ENCODE measurements at regions not wholly inside any gene's neighbourhood (a gene's known extent, or its start where the extent isn't known, plus 50 kb on each side); places are given as distances from the start of the nearest gene placed in this dataset.

GRCh38 chr14:58805605-58806409, 168.0 kb downstream of the DACT1 start:
- TF ChIP-seq CTCF (IDR thresholded peaks at IDR 0.05; ENCODE audit: extremely low read depth in 1 of 2, insufficient read depth in 1 of 2, low read depth in 1 of 2, low read length in 2 of 2) (no peak), POLR2AphosphoS5 (IDR thresholded peaks at IDR 0.05; ENCODE audit: insufficient read depth, low read depth, low read length) (no peak), EZH2 (IDR thresholded peaks at IDR 0.05; ENCODE audit: borderline replicate concordance, low read depth, low read length, severe bottlenecking) (no peak), POLR2A (IDR thresholded peaks at IDR 0.05; ENCODE audit: low read depth, low read length) (no peak), MAX (IDR thresholded peaks at IDR 0.05; ENCODE audit: insufficient read depth, insufficient read length) (no peak), GATA2 (IDR thresholded peaks at IDR 0.05; ENCODE audit: insufficient read depth, insufficient read length, low read depth, low read length) (no peak), JUN (IDR thresholded peaks at IDR 0.05; ENCODE audit: borderline replicate concordance, insufficient read depth, insufficient read length, low read depth) (no peak), MYC (IDR thresholded peaks at IDR 0.05; ENCODE audit: low read depth, low read length) (no peak), FOS (IDR thresholded peaks at IDR 0.05; ENCODE audit: borderline replicate concordance, insufficient read depth, low read length) (no peak)
